GM21717 (cell line): ENCODE measurements at regions not wholly inside any gene's neighbourhood (a gene's known extent, or its start where the extent isn't known, plus 50 kb on each side); places are given as distances from the start of the nearest gene placed in this dataset.
"Not testable (repeated sequence)": the region's sequence is repeated elsewhere in the genome, so short reads cannot be mapped to it uniquely, and the experiment has no call there.

Experiments used
- ATAC-seq: cut with Tn5 transposase; IDR thresholded peaks from one replicate; pipeline ENCODE4 v1.9.1; 2021; ENCODE audit warnings: mild to moderate bottlenecking, moderate library complexity; ENCODE audit not compliant: unreplicated experiment

DNA sequence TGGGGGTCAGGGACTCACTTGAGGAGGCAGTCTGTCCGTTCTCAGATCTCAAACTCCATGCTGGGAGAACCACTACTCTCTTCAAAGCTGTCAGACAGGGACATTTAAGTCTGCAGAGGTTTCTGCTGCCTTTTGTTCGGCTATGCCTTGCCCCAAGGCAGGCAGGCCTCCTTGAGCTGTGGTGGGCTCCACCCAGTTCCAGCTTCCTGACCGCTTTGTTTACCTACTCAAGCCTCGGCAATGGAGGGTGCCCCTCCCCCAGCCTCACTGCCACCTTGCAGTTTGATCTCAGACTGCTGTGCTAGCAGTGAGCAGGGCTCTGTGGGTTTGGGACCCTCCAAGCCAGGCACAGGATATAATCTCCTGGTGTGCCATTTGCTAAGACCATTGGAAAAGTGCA, 530.0 kb downstream of the LRRIQ3 start:
- not testable (repeated sequence) for ATAC-seq

DNA sequence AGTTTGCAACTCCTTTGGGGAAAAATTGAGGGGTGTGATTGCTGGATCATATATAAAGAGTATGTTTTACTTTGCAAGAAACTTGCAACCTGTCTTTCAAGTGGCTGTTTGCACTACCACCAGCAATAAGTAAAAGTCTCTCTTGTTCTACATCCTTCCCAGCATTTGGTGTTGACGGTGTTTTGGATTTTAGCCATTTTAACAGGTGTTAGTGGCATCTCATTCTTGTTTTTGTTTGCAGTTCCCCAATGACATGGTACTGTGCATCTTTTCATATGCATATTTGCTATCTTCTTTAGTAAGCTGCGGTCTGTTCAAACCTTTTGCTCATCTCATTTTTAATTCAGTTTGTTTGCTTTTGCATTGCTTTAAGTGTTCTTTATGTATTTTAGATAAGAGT, 535.5 kb downstream of the LRRIQ3 start:
- no peak for ATAC-seq

DNA sequence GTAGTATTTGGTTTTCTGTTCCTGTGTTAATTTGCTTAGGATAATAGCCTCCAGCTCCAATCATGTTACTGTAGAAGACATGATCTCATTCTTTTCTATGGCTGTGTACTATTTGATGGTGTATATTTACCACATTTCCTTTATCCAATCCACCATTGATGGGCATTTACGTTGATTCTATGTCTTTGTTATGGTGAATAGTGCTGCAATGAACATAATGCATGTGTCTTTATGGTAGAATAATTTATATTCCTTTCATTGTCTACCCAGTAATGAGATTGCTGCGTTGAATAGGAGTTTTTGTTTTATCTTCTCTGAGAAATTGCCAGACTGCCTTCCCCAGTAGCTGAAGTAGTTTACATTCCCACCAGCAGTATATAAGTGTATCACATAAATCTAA, 538.8 kb downstream of the LRRIQ3 start:
- ATAC-seq, result no peak

DNA sequence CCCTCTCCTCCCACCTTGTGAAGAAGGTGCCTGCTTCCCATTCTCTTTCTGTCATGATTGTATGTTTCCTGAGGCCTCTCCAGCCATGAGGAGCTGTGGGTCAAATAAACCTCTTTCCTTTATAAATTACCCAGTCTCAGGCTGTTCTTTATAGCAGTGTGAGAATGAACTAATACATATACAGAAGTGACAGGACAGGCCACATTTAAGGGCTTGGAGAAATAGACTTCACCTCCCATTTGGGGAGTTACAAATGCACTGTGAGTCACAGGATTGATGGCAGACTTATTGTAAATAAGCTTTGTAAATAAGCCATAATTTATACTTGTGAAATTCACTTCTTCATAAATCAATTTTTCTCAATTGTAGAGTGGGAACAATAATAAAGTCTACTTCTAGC, 543.3 kb downstream of the LRRIQ3 start:
- no peak for ATAC-seq

DNA sequence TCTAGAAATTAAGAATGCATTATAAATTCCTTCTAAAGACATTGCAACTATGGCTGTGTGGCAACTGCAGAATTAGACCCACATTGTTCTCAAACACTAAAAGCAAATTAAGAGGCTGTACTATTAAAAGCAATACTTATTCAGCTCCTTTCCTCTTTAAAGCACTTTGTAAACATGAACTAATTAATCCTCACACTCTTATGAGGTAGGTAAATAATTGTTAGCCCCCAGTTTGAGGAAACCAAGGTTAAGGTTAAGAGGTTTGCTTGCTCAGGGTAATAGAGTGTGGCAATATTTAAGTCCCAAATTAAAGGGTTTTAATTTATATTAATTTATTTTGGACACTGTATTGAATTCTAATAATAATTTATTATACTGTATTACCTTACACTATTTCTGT, 553.8 kb downstream of the LRRIQ3 start:
- ATAC-seq, result no peak

DNA sequence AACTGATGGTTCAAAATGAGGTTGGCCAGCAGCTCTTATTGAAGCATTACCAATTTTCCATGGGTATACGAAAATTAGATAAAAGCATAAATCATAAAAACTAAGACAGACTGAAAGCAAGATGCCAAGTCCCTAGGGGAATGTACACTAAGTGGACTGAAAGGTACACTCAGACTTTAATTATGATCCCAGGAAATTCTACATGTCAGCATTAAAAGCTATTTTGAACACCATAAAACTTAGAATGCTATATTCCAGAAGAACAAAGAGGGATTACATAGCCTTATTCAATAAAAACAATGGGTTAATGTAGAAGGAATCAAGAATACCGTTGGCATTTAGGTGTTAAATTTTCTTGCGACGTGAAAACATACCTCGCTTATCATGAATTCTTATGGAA, 558.5 kb downstream of the LRRIQ3 start:
- no peak for ATAC-seq

DNA sequence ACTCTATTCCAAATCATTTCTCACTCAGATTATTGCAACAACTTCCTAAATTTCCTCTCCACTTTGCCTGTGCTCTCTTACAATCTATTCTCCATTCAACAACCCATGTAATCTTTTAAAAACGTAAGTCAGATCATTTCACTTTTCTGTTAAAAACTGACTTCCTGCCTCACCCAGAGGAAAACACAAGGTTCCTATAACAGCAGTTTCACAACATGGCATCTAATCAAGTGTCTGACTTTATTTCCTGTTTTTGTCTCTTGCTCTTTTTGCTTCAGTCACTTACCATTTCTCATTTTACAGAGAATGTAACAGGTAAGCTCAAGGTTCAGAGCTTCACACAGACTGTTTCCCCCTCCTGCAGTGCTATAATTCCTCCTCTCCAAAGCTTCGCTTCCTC, 560.7 kb downstream of the LRRIQ3 start:
- no peak for ATAC-seq

DNA sequence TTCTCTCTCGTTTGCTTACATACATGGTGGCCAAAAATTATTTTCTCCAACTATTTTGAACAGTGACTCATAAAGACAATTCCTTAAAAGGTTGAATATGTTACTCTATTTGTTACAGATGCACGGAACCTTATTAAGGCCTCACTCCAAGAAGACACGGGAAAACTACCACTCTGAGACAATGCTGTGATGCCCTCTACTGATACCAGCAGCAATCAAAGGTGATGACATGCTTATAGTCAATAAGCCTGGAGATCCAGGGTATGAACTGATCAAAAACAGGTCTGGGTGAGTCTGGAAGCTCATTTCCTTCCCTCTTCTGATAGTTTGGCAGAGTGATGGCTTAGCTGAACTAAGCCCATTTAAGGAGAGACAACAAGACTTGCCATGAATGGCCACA, 563.0 kb downstream of the LRRIQ3 start:
- no peak for ATAC-seq

DNA sequence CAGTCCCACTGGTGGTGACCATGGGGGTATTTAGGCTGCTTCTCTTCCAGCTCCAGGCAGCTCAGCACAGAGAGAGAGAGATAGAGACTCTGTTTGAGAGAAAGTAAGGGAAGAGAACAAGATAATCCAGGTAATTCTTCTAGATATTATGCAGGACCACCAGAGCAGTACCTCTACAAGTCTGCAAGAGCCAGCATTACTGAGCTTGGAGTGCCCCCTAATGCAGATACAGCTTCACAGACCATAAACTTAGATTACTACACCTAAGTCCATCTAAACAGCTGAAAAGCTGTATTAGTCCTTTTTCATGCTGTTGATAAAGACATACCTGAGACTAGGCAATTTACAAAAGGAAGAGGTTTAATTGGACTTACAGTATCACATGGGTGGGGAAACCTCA, 570.3 kb downstream of the LRRIQ3 start:
- no peak for ATAC-seq

DNA sequence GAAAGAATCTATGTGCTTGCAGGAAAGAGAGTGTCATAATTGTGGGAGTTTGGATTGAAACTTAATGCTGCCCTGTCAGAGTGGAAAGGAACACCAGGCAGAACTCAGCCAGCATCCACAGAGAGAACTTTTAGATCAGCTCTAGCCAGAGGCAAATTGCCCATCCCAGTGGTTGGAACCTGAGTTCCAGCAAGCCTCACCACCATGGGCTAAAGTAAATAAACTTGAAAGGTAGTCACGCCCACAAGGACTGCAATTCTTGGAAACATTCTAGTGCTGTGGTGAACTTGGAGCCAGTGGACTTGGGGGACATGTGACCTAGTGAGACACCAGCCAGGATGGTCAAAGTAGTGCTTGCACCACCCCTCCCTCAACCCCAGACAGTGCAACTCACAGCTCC, 571.6 kb downstream of the LRRIQ3 start:
- no peak for ATAC-seq

DNA sequence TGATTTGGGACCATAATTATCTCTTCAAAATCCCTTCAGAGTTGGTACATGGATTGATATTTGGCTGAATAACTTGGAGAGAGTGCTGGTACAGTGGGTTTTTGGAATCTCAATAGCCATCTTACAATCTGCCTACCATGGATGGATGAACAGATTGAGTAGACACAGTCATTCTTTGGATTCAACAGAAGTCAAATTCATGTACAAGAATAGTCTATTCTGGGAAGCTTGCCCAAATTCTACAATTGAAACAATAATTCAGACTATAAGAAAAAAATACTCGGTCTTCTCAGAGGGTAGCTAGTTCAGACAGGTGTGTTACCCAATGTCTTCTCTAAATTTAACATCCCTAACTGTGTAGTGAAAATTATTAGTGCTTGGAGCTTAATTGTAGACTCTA, 574.0 kb downstream of the LRRIQ3 start:
- ATAC-seq, result no peak

DNA sequence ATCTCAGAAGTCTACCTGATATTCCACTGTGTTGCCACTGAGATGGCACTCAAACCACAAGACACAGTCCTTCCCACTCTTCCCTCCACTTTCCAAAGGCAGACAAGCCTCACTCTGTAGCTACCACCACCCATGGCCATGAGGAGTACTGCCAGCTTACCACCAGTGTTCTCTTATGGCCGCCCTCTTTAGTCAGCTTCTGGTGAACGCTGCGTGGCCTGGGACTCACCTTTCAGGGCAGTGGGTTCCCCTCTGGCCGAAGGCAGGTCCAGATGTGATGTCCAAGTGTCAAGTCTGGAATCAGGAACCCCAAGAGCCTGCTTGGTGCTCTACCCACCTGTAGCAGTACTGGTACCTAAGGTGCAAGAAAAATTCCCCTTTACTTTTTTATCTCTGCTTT, 580.8 kb downstream of the LRRIQ3 start:
- ATAC-seq, result no peak

DNA sequence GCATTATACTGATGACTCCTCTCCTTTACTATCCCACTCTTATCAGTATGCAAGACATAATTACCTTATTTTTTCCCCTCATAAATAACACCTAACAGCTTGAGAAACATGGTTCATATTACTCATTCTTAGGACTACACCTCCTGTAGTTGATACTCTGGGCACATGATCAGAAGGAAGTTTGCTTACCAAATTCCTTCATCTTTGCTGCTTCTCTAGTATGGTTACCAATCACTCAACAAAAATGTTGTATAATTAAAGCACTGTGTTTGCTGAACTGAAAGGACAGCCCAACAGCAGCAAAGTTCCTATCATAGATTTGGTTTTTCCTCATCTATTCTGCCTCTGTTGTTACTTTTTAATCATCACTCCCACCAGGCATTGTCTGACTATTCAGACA, 586.3 kb downstream of the LRRIQ3 start:
- ATAC-seq, result no peak

DNA sequence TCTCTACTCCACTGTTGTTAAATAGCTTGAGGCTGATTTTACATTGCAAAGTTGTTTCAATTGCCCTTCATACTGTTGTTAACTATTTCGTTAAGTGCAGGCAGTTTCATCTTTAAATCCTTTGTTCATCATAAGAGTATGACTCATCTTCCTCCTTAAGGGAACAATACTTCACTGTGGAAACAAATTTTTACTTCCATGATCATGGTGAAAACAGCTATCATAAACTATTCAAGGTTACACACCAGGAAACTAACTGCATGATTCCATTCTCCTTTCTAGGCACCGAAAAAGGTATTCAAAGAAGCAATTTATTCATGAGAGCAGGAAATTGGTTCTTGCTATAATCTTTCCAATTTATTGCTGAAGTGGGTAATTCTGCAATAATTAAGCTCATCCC, 593.2 kb downstream of the LRRIQ3 start:
- no peak for ATAC-seq

DNA sequence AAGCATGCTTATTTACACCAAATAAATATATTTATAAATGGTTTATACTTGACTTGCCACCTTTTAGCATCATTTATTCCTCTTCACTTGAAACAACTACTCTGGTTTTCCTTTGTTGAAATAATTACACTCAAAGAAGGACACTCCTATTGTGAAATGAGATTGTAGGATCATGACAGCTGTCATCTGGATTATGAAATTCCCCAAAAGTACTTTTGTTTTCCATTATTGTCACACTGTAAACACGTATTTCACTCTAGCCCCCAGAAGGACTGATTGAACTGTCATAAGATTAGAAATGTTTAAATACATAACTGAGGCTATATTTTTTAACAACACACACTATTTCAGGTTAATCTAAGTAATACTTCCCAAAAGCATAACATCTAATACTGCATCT, 593.8 kb downstream of the LRRIQ3 start:
- ATAC-seq, result no peak

DNA sequence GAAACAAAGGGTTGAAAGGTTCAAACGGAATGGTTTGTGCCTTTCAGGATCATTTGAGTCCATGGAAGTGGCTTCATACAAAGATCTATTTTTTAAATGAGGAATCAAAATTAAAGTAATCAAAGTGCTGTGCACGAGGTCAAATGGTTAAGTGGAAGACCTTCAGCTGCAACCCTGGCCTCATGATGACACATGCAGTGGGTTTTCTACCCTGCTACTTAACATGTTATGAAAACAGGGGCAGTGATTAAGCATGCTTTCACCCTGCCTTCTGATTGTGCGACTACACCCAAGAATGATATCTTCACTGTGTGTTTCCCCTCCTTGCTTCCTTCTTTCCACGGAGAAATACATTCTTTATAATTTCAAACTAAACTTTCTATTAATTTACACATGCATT, 604.2 kb downstream of the LRRIQ3 start:
- ATAC-seq, result no peak

DNA sequence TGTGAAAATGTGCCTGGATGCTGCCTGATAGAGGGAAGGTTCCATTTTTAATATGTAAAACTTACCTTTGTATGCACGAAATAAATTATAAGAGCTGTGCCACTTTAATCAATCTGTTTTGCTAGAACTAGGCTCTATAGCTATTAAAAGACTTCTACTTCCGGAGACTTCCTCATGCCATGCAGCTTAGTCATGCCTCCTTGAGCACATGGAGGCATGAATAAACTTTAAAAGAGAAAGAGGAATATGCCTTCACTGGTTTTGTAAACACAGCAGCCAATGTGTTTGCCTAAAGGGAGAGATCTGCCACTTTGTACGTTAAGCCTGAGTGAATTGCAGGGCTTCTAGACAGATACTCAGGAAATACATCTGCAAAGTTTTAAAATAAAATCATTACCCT, 604.6 kb downstream of the LRRIQ3 start:
- no peak for ATAC-seq

DNA sequence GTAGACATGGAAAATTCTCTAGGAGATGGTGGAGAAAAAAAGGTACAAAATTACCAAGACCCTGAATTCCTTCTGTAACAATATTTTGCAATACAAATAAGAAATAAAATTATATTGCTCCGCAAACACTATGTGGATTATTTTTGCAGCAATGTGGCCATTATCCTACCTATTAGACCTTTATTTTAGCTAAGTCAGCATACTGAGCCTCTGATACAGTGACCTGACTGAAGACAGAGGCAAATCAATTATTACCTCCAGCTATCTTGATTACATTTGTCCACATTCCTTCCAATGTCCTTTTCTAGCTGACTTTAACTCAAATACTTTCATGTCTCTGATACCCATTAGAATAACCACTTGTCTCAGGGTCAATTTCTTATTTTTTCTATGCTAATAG, 610.9 kb downstream of the LRRIQ3 start:
- no peak for ATAC-seq

DNA sequence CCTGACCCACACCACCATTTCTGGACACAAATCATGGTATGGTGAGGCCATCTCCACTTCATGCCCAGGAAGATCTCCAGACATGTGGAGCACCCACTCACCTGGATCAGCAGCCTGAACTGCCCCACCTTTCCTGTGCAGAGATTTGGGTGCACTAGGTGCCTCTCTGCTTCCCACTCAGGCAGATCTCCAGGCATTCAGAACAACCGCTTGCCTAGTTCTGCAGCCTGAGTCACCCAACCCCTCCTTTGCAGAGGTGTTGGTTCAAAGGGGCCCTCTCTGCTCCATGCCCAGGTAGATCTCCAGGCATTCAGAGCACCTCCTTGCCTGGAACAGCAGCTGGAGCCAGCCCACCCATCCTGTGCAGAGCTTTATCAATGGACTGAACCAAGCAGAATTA, 620.8 kb downstream of the LRRIQ3 start:
- no peak for ATAC-seq

DNA sequence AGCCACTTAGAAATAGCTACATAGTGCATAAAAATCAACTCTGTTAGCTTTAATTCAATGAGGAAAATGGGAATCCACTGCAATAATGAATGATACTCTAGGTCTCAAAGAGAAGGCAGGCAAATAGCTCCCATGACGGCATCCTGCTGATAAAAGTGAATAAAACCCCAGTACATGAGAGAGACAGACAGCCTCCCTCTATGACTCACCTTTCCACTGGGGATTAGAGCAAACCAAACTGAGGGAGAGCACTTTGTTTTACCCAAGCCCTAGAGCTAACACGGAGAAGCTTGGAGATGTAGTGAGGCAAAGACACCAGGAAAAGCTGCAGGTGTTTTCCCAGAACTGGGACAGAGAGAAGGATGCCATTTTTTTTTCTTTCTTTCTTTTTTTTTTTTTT, 621.9 kb downstream of the LRRIQ3 start:
- ATAC-seq, result no peak

DNA sequence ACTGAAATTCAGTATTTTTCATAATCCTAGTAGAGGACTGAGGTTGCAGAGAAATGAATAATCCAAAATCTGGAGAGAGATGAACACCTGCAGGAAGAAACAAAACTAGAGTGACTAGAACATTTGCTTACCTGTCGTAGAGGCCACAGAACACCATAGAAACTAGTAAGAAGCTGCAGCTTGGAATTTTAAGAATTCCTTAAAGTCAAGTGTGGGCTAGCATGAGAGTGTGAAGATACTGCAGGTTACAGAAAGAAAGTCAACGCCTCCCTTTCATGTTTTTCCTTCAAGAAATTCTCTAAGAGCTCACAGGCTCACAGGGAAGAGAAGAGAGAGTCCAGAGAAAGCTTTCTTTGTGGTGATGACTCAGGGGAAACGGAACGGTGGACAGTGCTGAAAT, 633.7 kb downstream of the LRRIQ3 start:
- ATAC-seq, result no peak

DNA sequence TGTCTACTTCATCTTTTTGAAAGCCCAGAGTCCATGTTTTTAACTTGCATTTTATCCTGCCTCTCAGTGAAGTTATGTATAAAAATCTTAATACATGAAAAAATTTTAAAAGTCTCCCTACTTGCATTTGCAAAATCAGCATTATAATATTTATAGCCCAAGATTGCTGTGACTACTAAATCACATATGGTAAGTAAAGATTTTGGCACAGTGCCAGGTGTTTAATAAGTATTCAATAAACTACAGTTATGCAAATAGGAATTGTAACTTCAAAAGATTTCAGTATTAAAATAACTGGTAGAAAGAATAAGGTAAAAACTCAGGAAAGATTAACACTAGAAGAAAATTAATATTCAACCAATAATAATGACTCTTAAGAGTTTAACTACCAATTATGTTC, 641.7 kb downstream of the LRRIQ3 start:
- ATAC-seq, result no peak

DNA sequence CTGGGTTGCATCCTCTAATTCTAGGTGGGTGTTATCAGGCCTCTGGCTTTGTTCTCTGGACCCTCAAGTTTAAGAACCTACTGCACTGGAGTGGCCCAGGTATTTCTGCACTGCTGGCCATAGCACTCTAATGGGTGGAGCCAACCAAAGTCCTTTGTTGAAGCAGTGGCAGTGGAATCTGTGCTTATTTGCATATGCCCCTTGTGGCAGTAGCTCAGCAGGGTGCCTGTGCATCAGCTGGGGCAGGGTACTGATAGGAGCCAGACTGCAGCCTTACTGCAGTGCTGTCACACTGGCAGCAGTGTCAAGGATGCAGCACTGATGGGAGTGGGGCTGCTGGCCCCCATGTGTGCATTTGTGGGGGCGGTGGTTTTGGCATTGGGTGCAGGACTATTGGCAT, 660.6 kb downstream of the LRRIQ3 start:
- no peak for ATAC-seq

DNA sequence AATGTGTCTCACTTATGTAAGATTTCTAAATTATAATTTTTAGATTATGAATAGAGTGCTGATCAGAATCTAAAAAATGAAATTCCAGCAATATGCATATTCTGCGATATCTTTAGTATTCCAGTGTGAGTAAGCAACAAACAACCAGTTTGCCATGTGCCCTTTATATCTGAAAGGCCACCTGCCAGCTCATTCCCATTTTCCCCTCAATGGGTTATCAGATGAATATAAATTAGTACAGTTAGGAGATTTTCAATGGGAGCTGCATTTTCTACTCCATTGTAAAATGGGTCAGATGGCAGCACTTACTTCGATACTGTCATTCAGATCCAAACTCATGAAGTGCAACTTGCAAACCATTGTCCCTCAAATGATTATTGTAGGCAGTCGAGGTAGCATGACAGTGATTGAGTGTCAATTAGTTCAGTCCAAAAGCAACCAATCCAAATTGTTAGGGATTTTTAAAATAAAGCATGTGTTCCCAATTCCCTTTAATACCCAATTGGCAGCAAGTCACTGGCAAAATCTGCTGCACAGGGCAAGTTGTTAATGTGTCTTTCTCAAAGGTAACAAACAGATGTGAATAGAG, 680.3 kb downstream of the LRRIQ3 start:
- no peak for ATAC-seq
